Ovary (tissue), 7 donors: ENCODE measurements at regions not wholly inside any gene's neighbourhood (a gene's known extent, or its start where the extent isn't known, plus 50 kb on each side); places are given as distances from the start of the nearest gene placed in this dataset.

Experiments used
- DNase-seq, 5 donors: peaks; one replicate each; pipeline ENCODE4 v3.0.0-alpha.2; 2019 to 2020
- H3K27ac ChIP-seq, 2 donors: fragments of 200-600 bp; one replicate each; pipeline versions ENCODE4 v1.5.1 to v1.8.0; 2019 to 2022
- H3K27me3 ChIP-seq: fragments of 200-600 bp; one replicate; pipeline ENCODE4 v1.8.0; 2022
- H3K36me3 ChIP-seq: fragments of 200-600 bp; sonication (generic); one replicate; pipeline ENCODE4 v1.5.1; 2019
- H3K4me1 ChIP-seq: one replicate; pipeline ENCODE4 v1.8.1; 2013; ENCODE audit warnings: mild to moderate bottlenecking, moderate library complexity; ENCODE audit not compliant: insufficient read depth
- H3K4me3 ChIP-seq: fragments of 200-600 bp; sonication (generic); one replicate; pipeline ENCODE4 v1.5.1; 2017
- H3K9me3 ChIP-seq, 2 donors: fragments of 200-600 bp in 1 of 2; sonication (generic) in 1 of 2; one replicate each; pipeline versions ENCODE4 v1.5.1 to v1.8.1; 2013 to 2019; ENCODE audit warnings: mild to moderate bottlenecking in 1 of 2, moderate library complexity in 1 of 2
- CTCF ChIP-seq, 3 donors: fragments of 450-650 bp in 2 of 3; fragments of 200-600 bp in 1 of 3; IDR thresholded peaks; one replicate each; pipeline versions ENCODE4 v1.5.1 to v1.8.0; 2016 to 2022; ENCODE audit warnings: antibody characterized with exemption in 3 of 3, mild to moderate bottlenecking in 1 of 3
- EP300 ChIP-seq: sonication (generic); formaldehyde crosslinking; IDR thresholded peaks from one replicate; pipeline ENCODE4 v1.6.1; 2017; ENCODE audit warnings: antibody characterized with exemption
- POLR2A ChIP-seq: fragments of 450-650 bp; IDR thresholded peaks from one replicate; pipeline ENCODE4 v1.6.1; 2017; ENCODE audit warnings: antibody characterized with exemption, mild to moderate bottlenecking, moderate library complexity
- WGBS, 3 donors: extraction: QIAGEN DNeasy Blood & Tissue Kit in 1 of 3; methylation state at CpG; one replicate each; pipeline versions ENCODE4 v1.1.5 to v1.1.7; 2013 to 2017; 5-methylcytosine and 5-hydroxymethylcytosine counted together
- intact Hi-C, 4 donors: fragments of 100-400 bp; cut with DNase I; formaldehyde crosslinking; loops; one replicate each; pipeline versions ENCODE4 v1.11.0 to v1.15.1; 2022 to 2023
- donor health status: DM: no; HTN: no; CAD: no; lungs with moderate emphysema.
- donor health status: DM: no; HTN: no; CAD: no.
- donor health status: Bipolar disorder and iron deficiency.
- donor health status: DM: no; HTN: no; CAD: no.
- donor health status: DM: yes; HTN: yes; CAD: no.

GRCh38 chr11:129605815-129606214 is 209.8 kb upstream of the TMEM45B start:
- Histone ChIP-seq H3K9me3 (no peaks in the 10 kb centered on the region), H3K4me1 (no peaks in the 10 kb centered on the region), H3K27me3 (no peaks in the 10 kb centered on the region), H3K27ac (no peak overlapping the region), H3K36me3 (no peaks in the 10 kb centered on the region), H3K4me3 (no peak overlapping the region)
- no peak for DNase-seq
- no peak for TF ChIP-seq CTCF (IDR thresholded peaks at IDR 0.05)
- TF ChIP-seq POLR2A: no peak
- no peak for TF ChIP-seq EP300
- intact Hi-C loops: no loop called here

DNA sequence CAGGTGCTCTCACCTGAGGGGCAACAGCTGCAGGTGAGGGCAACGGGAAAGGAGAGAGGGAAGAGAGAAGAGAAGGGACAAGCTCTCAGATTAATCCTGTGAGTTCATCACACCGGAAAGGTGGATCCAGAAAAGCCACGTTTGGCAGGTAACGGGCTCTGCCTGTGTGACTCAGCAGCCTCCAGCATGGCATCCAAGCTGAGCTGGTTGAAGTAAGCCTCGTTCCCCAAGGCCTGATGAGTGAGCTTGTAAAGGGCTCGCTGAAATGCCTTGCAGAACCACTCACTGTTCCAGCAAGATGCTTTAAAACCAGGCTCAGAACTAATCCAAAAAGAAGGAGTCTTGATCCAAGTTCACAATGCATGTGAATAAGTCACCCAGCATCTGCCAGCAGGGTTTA is 206.9 kb upstream of the TMEM45B start:
- WGBS, 3 donors: 63 to 74% (median 65%) methylated on average over 6 of the region's 6 CpGs
- DNase-seq: no peak
- intact Hi-C loops: no loop called here
- Histone ChIP-seq H3K4me3 (no peak overlapping the region), H3K9me3 (no peaks in the 10 kb centered on the region), H3K36me3 (no peaks in the 10 kb centered on the region), H3K27ac (no peak overlapping the region), H3K4me1 (no peaks in the 10 kb centered on the region), H3K27me3 (no peaks in the 10 kb centered on the region)
- no peak for TF ChIP-seq EP300
- TF ChIP-seq CTCF (IDR thresholded peaks at IDR 0.05): no peak
- no peak for TF ChIP-seq POLR2A

GRCh38 chr11:129610125-129610524 is 205.5 kb upstream of the TMEM45B start:
- Histone ChIP-seq H3K9me3 (no peaks in the 10 kb centered on the region), H3K36me3 (no peaks in the 10 kb centered on the region), H3K4me1 (no peaks in the 10 kb centered on the region), H3K27me3 (no peaks in the 10 kb centered on the region), H3K4me3 (no peak overlapping the region), H3K27ac (no peak overlapping the region)
- 63 to 73% (median 70%) methylated on average over 7 of the region's 7 CpGs for WGBS, 3 donors
- no peak for DNase-seq
- intact Hi-C loops: no loop called here
- TF ChIP-seq CTCF (IDR thresholded peaks at IDR 0.05): no peak
- no peak for TF ChIP-seq EP300
- TF ChIP-seq POLR2A: no peak

DNA sequence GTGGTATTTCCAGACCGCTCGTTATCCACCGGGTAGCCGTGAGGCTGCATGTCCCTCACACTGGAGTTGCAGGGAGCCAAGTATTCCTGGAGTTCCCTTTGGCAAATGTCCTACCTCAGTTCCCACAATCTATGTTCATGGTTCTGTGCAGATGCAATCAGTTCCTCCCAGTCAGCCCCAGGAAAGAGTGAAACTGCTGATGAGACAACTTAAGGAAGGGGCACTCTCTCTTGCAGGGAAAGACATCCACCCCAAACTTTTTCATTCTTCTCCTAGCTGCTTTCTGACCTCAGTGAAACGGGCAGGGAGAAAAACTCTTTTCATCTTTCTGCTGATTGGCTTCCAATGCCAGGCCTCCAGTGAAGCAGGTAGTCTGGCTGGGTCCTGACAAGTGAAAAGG is 205.1 kb upstream of the TMEM45B start:
- Histone ChIP-seq H3K9me3 (no peaks in the 10 kb centered on the region), H3K4me1 (no peaks in the 10 kb centered on the region), H3K27me3 (no peaks in the 10 kb centered on the region), H3K27ac (no peak overlapping the region), H3K4me3 (no peak overlapping the region), H3K36me3 (no peaks in the 10 kb centered on the region)
- intact Hi-C loops: no loop called here
- DNase-seq: no peak
- 62 to 68% (median 65%) methylated on average over 5 of the region's 5 CpGs for WGBS, 3 donors
- TF ChIP-seq CTCF (IDR thresholded peaks at IDR 0.05) (no peak), EP300 (no peak), POLR2A (no peak)
